22Rv1 (cell line): ENCODE measurements at regions not wholly inside any gene's neighbourhood (a gene's known extent, or its start where the extent isn't known, plus 50 kb on each side); places are given as distances from the start of the nearest gene placed in this dataset.

Experiments used
- CTCF ChIP-seq: fragments of 450-650 bp; IDR thresholded peaks from 2 replicates; pipeline ENCODE4 v1.5.1; 2017; ENCODE audit warnings: mild to moderate bottlenecking
- ZFX ChIP-seq: fragments of 450-650 bp; IDR thresholded peaks from 2 replicates; pipeline ENCODE4 v1.6.1; 2017; ENCODE audit warnings: antibody characterized with exemption, borderline replicate concordance

GRCh38 chr11:119802670-119803069 lies 73.7 kb upstream of the NECTIN1 start:
- TF ChIP-seq CTCF = no peak
- no peak for TF ChIP-seq ZFX
